GM18502 (cell line): ENCODE measurements at regions not wholly inside any gene's neighbourhood (a gene's known extent, or its start where the extent isn't known, plus 50 kb on each side); places are given as distances from the start of the nearest gene placed in this dataset.

Experiments used
- ATAC-seq: cut with Tn5 transposase; IDR thresholded peaks from one replicate; pipeline ENCODE4 v1.9.1; 2021; ENCODE audit warnings: mild to moderate bottlenecking; ENCODE audit not compliant: unreplicated experiment, poor library complexity

- ATAC-seq: no peak
Measured at GRCh38 chr18:40653682-40654081, 1301.4 kb upstream of the PIK3C3 start.

DNA sequence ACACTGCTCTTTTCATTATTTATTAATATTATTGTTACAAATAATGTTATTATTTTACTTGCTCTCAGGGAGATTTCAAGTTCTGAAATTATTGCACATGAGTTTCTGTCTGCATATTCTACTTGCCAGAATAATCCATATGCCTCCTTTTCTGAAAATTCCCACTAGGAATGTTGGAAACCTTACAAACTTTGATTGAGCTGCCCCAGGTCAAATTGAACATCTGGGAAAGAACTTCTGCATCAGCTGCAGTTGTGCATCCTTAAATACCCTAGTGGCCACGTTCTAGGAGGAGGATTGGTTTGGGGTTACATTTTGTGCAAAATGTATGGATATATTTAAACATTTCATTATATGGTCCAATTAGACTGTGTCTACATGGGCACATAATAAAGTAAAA lies 1302.7 kb upstream of the PIK3C3 start:
- no peak for ATAC-seq

DNA sequence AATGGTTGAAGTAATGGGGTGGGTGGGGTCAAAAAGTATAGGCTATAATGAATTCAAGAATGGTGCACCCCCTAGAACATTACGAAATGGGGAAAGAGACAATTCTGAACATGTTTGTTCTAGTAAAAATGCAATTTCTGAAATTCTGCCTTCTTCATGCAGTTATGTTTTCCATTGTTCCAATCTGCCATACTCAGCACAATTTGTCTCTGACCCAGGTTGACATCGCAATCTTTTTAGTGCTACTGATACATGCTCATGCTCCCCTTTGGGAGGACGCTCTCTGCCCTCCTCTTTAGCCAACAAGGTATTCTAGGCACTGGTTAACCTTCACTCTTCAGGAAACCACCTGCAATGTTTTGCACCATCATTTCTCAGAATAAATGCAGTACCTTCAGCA lies 1303.9 kb upstream of the PIK3C3 start:
- ATAC-seq: no peak

DNA sequence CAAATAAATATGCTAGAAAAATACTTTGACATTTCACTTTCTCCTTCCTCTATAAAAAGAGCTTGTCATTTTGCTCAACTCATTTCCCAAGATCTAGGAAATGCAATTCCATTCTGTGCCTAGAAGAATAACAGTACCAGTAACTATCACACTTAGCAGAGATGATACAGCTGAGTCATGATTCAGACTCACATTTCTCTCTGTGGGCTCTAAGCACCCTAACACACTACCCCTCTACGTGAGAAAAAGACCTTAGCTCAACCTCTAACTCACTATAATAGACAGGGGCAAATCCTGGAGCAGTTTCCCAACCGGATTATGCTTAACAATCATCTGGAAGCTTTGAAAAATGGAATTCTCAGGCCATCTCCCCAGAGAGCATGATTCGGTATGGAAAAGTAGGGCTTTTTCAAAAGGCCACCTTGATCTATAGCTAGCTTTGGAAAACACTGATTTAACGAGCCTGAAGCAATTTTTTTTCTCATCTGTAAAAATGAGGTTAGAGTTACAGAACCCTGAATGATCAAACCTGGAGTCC lies 1312.3 kb upstream of the PIK3C3 start:
- ATAC-seq: no peak

DNA sequence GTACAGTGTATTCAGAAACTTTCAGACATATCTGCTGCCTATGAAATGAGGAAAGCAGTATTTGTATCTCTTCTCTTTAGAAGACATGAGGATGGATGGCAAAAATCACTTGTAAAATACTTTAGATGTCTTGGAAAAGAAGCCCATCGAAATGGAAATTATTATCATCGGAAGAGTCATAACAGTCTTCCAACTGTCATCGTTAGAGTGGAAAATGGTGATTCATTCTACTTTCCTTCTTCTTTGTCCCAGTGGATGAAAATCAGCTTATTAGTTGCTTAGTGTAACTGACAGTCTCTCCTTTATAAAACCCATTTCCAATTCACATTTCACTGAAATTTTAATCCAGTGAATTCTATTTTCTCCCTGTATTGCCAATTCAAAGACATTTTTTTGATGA lies 1323.7 kb upstream of the PIK3C3 start:
- ATAC-seq: no peak

DNA sequence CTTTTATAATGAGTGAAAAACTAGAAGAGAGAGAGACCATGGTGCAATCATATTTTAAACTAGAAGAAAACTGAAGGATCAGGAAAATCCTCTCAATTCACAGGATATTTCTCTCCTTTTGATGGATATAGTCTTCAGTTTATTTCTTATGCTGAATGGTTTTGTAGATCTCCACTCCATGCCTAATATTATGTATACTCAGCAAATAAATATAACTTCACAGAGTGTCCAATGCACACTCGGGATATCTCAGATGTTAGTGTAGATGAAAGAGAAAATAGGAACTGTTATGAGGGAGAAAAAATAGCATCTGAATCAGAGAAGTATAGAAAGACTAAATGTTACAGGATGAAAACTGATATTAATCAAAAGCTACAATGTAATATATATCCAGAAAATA lies 1324.5 kb upstream of the PIK3C3 start:
- ATAC-seq: no peak

DNA sequence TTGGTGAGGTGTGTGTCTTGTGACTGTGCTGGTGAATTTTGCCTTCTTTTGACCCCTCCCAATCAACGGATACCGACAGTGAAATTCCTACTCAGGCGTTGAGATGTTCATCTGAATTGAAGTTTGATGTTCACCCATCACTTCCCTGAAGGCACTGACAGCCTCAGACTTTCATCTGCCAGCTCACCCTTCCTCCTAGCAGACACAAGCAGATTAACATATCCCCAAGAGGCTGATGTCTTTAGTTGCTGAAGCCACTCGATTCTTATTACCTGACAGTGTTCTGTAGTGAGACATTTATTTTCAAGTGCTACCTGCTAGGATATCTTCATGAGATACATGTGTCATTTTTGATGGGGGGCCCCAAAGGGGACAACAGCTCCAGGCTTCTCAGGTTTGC lies 1330.1 kb upstream of the PIK3C3 start:
- no peak for ATAC-seq

- ATAC-seq: no peak
Measured at GRCh38 chr18:40613721-40614120, 1341.3 kb upstream of the PIK3C3 start.

DNA sequence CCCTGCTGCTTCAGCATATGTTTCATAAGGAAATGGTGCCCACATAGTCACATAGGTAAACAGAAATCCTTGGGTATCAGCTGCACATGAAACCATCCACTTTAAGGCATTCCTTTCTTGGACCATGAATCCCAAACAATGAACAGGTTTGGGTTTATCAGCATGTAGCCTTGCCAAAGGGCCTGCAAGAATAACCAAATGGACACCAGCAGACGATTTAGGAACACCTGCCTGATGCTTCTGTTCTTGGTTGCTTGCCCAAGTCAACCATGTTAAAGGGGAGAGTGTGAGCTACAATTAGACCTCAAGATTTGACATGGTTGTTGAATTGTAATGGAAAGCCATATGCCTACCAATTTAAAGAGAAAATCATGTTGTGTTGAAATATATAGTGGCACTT lies 1342.7 kb upstream of the PIK3C3 start:
- ATAC-seq: no peak

DNA sequence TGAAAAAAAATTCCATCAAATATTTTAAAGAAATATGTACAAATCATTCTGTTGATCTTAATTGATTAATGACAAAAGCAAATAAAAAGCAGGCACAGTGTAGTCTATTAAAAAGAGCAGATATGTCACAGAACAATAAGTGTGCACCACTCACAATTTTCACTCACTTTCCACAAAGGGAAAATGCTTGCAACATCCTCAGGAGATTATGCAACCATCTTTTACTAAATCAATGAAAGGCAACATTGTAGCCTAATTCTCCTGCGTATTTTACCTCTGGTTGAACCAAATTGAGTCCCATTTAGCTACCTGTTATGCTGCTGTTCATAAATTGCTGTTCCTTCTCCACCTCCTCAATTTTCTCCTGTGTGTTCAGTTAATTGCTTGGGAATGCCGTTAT lies 1346.8 kb upstream of the PIK3C3 start:
- ATAC-seq: no peak

GRCh38 chr18:40607542-40608148 lies 1347.4 kb upstream of the PIK3C3 start:
- ATAC-seq: no peak

DNA sequence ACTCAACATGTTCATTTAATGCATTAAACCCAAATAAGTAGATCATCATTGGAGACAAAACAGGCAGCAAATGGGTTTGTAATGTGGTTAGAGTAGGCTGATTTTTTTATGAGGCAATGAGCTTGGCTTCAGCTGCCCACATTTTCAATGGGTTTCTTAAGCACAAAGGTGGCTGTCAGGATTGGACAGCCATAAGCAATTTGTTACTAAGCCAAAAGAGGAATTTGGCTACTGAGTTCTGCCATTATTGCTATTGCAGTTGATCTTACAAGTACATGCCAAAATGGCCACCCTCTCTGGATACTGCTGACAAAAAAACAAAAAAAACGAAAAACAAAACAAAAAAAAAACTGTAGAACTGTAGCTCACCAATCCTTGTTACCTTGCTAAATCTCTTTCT lies 1348.0 kb upstream of the PIK3C3 start:
- no peak for ATAC-seq

DNA sequence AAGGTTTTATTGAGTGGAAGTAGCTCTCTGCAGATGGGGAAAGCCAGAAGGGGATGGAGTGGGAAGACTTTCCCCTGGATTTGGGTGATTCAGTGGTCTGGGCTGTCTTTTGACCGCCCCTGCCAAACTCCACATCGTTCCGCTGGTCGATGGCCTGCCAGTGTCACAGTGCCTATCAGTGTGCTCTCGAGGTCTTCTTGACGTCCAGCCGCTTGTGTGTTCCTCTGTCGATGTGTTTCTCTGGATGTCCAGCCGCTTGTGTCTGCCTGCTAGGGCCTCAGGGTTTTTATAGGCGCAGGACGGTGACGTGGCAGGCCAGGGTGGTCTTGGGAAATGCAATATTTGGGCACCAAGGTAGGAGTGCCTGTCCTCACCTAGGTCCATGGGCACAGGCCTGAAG lies 1371.4 kb upstream of the PIK3C3 start:
- ATAC-seq: no peak

DNA sequence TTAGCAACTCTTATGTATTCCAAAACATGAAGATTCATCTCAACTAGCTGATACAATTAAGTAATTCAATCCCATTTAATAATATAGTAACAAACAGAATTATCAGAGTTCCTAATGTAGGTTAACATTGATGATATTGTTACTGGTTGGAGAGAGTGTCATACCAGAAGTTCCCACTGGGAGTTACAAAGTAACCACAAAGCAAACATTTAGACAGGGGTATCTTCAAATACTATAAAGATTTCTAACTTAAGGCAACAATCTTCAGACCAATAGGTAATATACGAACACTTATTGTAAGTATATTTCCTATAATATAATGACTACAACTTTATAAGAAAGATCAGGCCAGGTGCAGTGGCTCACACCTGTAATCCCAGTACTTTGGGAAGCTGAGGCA lies 1372.9 kb upstream of the PIK3C3 start:
- ATAC-seq: no peak

- ATAC-seq: no peak
Measured at GRCh38 chr18:40577981-40578365, 1377.1 kb upstream of the PIK3C3 start.

GRCh38 chr18:40577239-40577980 lies 1377.6 kb upstream of the PIK3C3 start:
- ATAC-seq: no peak

- no peak for ATAC-seq
Measured at GRCh38 chr18:40576507-40577115, 1378.4 kb upstream of the PIK3C3 start.

- no peak for ATAC-seq
Measured at GRCh38 chr18:40570615-40571014, 1384.4 kb upstream of the PIK3C3 start.

DNA sequence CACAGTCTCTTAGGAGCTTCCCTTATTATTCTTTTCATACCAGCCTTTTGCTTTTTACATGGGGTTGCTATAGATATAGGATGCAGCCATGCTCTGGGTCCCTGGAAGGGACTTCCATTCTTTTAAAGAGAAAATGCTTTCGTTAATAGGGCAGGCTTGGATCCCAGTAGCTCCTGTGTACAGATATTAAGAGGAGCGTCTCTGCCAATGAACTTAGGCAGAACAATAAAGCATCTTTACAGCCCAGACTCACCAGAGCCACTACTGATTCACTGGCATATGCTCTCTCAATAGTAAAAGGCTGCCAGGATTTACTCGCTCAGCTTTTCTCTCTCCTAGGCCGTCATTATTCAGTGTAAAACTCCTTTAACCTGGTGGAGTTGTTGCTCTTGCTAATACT lies 1385.4 kb upstream of the PIK3C3 start:
- no peak for ATAC-seq

DNA sequence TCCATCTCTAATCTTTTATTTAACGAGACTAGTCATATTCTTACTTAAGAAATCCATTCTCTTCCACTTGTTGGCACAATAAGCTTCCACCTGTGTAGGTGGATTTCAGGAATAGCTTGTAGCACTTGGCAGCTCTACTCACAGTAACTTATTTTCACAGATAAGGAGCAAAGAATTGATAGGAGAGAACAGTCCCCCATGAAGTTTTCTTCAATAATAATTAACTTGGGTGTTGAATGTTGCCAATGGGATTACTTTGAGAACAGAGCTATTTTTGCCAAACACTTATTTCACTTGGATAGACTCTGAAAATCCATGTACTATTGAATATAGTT lies 1388.6 kb upstream of the PIK3C3 start:
- ATAC-seq: no peak

DNA sequence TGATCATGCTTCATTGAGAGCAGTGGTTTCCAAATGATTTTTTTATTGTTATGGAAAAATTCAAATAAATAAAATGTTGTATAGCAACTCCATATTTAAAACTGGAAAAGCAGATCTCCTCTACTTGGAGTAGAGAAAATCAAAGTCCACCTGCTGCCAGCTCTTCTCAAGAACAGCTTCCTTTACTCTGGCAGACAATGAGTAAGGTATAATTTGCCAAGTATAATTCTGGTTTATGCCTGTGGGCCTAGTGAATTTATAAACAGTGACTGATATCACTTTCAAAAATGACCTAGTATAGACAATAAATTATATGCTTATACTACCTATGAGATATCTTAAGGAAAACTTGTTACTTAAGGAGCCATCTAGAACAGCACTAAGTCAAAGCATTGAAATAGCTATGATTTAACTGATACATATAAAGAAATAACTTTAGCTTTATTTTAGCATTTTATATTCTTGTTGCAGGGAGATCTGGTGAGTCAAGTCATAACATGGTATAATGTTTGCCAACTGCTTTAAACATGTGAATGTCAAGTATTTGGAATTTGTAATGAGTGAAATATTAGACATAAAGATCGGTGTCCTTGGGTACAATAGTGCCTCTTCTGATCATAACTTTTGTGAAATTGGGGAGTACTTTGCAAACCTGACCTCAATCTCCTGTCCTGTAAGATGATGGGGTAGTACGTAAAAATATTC lies 1389.1 kb upstream of the PIK3C3 start:
- no peak for ATAC-seq
